GM18868 (cell line): ENCODE measurements at regions not wholly inside any gene's neighbourhood (a gene's known extent, or its start where the extent isn't known, plus 50 kb on each side); places are given as distances from the start of the nearest gene placed in this dataset.
A peak's percentile ranks its signal among the peaks of the same experiment; 100 is the strongest.
"Not testable (repeated sequence)": the region's sequence is repeated elsewhere in the genome, so short reads cannot be mapped to it uniquely, and the experiment has no call there.

Source experiments
- ATAC-seq: cut with Tn5 transposase; IDR thresholded peaks from one replicate; pipeline ENCODE4 v1.9.1; 2021; ENCODE audit warnings: mild to moderate bottlenecking, moderate library complexity; ENCODE audit not compliant: unreplicated experiment

DNA sequence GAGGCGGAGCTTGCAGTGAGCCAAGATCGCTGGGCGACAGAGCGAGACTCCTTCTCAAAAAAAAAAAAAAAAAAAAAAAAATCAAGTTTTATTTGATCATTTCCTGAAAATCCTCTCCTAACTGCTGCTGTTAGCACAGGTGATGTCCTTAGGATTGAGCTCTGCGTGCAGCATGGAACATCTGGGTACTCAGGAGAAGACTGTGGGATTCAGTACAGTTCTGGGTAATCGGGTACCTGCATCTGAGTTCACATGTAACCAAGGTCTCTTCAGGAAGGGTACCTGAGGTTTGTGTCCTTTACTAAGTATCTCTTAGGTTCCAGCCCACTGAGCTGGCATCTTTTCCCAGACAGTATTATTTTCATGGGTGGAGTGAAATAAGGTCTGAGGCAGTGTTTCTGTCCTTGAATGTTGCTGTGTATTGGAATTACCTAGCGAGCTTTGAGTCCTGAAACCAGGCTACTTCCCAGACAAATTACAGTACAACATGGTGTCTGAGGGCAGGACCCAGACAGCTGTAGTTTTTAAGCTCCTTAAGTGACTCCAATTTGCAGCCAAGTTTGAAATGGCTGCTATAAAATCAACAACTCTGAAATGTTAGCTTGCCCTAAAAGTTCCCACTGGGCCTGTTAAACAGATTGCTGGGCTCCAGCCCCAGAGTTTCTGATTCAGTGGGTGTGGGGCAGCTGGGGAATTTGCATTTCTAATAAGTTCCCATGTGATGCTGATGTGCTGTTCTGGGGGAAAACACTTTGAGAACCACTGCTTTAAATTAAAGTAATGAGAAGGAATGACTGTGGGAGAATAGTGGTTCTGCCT is 120.5 kb downstream of the PMAIP1 start:
- ATAC-seq = peak; percentile 43

DNA sequence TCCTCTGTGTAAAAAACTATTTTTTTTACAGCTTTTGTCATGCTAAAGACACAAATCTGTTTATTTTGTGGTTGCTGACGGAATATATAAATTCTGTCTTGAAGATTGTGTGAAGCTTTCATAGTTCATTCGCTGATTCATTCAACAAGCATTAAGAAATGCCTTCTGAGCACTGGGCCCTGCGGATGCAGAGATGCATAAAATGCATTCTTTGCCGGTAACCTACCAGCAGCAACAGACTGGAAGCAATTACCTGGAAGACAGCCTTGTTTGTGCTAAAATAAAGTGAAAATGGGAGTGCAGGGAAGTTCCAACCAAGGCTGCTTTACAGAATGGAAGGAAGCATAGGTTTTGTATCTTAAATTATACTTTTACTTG is 119.7 kb downstream of the PMAIP1 start:
- no peak for ATAC-seq

DNA sequence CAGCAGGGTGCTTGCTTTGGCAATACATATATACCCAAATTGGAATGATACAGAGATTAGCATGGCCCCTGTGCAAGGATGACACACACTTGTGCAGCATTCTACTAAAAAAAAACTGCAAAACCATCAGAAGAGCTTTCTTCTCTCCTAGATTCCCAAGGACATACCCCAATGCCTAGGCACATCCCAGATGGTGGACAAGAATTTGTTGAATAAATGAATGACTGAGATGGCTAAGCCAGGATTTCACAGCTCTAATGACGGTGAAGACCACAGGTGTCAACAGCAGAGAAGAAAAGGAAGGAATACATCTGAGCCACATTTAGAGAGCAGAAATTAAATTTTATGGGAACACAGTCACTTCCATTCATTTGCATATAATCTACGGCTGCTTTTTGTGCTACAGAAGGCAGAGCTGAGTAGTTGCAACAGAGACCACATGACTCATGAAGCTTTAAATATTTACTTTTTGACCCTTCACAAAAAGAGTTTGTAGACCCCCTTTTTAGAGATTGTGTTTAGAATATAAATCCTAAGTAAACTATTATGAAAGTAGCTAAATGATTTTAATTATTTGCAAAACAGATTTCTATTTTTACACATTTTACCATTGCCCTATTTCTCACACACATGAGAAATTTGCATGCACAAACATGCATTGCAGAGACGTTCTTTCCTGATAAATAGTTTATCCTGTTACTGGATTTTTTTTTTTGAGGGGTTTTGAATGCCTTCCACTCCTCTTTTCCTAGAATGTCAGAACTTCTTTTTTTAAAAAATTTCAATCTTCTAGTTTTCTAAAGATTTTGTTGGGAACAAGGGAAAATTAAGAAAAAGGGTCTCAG is 119.0 kb downstream of the PMAIP1 start:
- no peak for ATAC-seq

DNA sequence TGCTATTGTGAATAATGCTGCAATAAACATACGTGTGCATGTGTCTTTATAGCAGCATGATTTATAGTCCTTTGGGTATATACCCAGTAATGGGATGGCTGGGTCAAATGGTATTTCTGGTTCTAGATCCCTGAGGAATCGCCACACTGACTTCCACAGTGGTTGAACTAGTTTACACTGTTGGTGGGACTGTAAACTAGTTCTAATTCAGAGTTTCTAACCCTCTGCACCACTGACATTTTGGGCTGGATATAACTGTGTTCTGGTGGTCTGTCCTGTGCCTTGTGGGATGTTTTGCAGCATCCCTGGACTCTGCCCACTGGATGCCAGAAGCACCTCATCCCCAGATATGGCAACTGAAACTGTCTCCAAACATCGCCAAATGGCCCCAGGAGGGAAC is 118.3 kb downstream of the PMAIP1 start:
- ATAC-seq = not testable (repeated sequence)

DNA sequence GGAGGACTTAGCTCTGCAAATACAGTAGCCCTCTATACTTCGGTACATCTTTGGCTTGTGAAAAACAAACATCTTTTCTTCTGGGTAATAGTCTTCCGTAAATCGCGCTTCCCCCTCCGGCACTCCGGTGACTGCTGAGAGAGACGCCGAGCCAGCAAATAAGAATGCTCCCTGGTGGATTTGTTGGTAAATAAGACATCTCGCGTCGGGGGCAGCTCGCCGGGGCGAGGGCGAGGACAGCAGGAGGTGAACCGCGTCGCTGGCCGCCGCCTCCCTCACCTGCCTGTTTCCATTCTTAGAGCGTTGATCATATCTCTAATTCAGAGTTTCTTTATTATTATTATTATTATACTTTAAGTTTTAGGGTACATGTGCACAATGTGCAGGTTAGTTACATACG is 117.6 kb downstream of the PMAIP1 start:
- ATAC-seq = no peak

DNA sequence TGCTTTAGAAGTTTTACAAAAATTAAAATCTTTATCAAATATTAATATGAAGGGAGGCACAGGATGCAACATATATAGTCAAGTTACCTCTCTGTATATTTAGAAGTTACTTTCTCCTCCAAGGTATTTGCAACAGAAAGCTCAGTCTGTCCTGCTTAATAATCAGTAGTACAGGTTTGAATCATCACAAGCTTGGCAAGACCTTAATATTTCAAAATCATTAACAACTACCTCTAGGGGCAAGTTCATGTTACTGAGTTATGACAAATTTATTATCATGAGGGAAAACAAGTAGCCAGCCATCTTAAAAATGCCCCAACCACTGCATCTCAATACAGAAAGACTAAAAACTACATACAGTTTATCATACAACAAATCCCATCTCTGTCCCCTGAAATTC is 116.0 kb downstream of the PMAIP1 start:
- not testable (repeated sequence) for ATAC-seq

DNA sequence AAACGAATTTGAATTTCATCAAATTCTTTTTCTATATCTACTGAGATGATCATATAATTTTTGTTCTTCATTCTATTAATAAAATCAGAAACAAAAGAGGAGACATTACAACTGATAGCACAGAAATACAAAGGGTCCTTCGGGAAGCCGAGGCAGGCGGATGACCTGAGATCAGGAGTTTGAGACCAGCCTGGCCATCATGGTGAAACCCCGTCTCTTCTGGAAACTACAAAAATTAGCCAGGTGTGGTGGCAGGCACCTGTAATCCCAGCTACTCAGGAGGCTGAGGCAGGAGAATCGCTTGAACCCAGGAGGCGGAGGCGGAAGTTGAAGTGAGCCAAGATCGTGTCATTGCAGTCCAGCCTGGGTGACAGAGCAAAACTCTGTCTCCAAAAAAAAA is 113.4 kb downstream of the PMAIP1 start:
- ATAC-seq = not testable (repeated sequence)

DNA sequence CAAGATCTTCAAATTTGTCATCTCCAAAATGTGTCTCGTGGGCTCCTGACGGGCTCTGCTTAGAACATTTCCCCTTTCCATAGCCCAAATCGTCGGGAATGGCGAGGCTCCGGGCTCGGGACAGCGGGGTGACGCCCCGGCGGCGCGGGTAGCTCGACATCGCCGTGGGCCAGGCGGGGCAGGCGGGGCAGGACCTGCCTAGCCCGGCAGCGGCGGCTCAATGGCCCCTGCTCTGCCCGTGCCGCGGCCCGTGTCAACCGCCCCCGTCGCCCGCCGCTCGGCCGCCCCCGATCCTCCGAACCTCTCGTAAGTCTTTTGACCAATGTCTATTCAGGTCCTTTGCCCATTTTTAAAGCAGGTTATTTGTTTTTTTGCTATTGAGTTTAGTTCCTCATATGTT is 111.2 kb downstream of the PMAIP1 start:
- ATAC-seq = no peak

DNA sequence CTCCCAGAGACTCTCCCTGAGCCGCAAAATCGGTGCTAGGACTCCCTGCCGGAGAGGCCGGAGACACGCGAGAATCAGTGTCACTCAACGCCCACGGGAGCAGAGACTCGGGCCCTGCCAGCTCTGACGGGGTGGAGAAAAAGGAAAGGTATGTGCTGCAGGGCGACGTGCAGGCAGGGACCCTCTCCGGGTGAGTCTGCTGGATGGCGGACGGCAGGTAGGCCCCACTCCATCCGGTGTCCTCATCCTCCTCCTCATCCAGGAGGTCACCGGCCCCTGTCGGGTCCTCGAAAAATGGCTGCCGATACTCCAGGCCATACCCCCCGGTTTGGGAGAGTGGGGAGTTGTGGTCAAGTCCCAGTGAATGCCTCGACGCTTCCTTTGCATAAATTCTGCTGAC is 110.7 kb downstream of the PMAIP1 start:
- no peak for ATAC-seq

DNA sequence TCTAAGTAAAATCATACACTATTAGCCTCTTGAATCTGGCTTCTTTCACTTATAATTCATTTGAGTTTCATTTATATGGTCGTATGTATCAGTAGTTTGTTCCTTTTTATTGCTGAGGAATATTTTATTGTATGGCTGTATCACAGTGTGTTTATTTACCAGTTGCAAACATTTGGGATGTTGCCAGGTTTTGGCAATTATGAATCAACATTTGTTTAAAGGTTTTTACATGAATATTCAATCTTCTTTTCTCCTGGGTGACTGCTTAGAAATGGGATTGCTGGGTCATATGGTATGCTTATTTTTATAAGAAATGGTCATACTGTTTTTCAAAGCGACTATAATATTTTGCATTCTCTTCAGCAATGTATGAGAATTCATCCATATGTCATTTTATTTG is 107.9 kb downstream of the PMAIP1 start:
- ATAC-seq = no peak

DNA sequence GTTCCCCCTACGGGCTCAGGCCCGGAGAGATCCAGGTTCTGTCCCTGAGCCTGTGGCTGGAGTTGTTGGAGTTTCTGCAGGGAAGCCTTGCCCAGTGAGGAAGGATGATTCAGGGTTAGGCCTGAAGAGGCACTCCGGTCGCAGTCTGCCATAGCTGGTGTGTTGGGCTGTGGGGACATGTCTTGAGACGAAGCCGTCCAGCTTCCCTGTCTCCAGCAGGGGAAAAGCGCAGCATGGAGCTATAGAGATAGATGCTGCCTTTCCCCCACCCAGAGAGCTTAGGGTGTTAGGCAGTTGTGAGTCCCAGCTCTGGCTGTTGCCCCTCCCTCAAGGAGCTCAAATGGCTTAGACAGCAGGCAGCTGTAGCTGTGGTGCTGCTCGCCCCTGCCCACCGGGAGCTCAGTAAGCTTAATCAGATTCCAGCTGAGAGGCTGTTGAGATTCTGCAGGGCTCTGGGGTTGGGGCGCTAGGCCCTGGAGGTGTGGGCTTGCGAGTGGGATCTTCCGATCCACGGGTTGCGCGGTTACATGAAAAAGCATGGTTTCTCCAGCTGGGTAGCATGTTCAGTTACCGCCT is 103.9 kb downstream of the PMAIP1 start:
- no peak for ATAC-seq

DNA sequence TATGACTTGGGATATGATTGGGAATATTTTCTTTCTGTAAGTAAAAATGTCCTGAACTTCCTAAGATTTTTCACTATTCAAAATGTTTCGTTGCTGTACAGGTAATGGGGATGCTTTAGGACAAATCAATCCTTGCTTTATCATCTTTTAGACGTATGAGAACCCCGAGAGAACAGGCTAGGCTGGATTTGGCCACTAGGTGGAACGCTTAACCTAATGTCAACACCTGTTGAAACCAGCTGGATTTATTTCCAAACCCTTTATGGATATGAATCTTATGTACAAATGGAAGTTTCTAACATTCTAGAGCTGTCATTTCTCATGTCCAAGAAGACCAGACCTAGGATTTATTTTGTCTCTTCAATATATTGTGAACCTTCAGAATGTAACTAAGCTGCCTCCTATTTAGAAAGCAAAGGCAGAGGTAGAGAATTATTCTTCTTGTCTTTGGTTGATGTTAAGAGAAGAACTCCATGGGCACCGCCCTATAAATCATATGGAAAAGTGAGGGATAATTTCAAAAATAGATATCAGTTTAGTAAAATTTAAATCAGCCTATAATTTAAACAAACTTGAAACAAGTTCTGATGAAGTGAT is 96.7 kb downstream of the PMAIP1 start:
- peak; percentile 83 for ATAC-seq

DNA sequence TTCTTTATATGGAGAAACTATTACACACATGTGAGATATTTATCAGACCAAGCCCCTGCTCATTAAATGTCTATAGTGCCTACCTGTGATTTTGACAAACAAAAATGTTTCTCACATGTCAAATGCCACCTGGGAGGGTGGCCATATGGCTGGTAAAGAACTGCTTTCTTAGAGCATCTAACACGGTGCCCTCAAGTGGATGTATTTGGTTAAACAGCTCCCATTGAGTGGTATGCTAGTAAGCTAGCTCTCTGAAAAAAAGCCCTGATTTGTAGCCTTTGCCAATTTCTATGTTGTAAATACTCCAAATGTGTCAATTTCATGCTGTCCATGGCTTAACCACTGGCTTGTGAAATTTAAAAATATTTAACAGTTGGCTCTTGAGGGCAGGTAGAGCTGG is 94.6 kb downstream of the PMAIP1 start:
- peak; percentile 74 for ATAC-seq

DNA sequence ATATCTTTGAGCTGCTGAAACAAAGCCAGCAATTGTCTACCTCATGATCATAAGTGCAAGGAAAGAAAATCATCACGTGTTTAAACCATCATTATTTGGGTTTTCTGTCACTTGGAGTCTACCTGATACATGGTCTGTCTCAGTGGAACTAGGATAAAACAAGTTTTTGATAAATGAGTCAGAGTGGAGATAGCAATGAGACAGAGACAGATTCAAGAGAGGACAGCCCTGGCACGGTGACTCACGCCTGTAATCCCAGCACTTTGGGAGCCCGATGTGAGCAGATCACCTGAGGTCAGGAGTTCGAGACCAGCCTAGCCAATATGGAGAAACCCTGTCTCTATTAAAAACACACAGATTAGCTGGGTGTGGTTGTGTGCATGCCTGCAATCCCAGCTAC is 93.8 kb downstream of the PMAIP1 start:
- ATAC-seq = no peak

DNA sequence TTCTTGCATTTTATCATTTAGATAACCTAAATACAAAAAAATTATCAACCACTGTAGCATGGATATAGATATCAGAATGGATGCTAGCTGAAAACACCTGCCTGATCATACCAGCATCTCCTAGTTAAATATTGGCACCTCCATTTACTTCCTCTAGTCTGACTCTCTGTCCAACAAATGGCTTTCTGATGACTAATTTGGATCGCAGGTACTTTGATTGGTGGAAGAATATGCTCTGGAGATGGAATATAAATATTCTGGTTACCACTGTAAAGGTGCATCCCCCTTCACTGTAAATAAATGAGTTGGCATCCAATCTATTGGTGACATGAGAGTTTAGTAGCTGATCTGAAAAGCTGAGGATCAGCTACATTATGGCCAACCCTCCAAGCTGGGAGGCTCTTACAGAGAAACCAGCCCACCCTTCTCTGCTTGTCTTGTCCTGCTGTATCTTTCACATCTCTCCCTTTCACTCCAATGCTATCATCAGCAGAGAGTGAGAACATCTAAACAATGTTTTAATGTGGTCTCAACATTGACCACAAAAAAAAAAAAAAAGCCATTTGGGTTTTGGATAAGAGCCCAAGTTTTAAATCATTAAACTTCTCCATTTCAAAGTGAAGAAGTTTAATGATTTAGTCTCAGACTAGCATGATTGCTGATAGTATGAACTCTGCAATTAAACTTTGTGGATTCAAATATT is 90.5 kb downstream of the PMAIP1 start:
- no peak for ATAC-seq

DNA sequence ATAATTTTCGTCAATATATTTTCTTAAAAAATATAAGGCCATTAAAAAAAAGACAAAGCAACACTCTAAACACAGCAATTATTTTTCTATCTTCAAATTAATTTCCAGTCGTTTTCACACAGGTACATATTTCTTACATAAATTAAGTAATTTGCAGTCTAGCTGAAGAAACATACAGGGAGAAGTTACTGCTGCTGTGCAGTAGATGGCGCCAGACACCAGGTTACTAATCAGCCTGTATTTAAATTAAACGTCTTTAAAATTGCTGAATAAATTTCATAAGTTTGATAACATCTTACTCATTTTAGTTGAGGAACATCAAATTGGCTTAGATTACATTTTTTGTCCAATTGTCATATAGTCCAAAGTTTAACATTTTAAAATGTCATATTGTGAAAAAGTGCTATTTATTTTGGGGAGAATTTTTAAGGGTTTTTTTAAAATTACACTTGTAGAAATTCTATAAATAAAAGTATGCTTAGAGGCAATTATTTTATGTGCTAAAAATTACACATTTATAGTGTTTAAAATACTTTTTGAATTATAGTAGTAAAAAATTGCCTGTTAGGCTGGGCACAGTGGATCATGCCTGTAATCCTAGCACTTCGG is 88.4 kb downstream of the PMAIP1 start:
- no peak for ATAC-seq

DNA sequence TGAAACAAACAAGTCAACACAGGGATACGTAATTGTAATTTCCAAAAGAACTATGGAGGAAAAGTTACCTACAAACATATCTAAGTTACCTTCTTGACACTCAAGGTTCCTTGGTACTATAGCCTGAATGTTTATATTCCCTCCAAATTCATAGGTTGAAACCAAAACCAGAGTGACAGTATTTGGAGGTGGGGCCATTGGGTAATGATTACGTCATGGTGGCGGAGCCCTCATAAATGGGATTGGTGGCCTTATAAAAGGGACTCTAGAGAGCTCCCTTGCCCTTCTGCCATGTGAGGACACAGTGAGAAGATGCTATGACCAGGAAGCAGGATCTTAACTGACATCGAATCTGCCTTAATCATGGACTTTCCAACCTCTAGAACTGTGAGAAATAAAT is 87.3 kb downstream of the PMAIP1 start:
- no peak for ATAC-seq

DNA sequence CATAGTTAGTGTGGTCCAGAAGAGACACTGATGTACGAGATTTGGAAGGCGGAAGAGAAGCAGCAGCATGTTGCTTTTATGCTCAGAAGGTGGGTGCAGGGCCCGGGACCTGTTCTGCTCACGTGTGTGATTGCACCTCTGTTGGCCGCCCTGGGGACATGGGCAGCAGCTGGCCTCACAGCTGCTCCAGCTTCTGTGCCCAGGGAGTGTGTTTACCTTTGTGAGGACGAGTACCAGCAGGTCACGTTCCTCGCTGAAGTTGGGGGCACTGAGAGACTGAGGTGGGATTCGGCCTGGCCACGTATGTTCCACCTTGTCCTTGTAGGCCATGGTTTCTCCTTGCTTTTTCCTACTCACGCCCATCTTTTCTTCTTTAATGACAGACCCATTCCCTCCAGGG is 86.3 kb downstream of the PMAIP1 start:
- no peak for ATAC-seq

DNA sequence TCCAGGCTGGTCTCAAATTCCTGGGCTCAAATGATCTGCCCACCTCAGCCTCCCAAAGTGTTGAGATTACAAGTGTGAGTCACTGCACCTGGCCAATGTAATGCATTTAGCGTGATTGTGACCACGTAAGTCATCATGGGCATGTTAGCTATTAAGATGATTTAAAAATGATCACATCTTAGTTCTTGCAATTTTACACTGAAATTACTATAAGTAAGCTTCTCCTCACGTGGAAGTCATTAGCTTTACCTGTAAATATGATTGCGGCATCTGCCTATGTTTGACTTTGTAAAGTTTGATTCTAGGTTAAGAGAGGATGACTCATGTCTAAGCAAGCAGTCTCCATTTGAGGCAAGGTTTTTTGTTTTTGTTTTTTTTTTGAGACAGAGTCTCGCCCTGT is 85.5 kb downstream of the PMAIP1 start:
- ATAC-seq = no peak

DNA sequence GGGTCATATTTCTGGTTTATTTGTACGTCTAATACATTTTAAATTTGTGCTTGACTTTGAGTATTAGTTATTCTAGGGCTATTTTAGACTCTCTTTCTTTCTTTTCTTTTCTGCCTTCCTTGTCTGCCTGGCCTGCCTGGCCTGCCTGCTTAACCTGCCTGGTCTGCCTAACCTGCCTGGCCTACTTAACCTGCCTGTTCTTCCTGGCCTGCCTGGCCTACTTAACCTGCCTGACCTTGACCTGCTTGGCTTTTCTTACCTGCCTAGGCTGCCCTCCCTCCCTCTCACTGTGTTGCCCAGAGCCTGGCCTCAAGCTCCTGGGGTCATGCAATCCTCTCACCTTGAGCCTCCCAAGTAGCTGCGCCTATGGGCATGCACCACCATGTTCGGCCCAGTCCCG is 83.7 kb downstream of the PMAIP1 start:
- no peak for ATAC-seq
